GM12891 (cell line): ENCODE measurements at regions not wholly inside any gene's neighbourhood (a gene's known extent, or its start where the extent isn't known, plus 50 kb on each side); places are given as distances from the start of the nearest gene placed in this dataset.

Source experiments
- POLR2A ChIP-seq: IDR thresholded peaks from 2 replicates; pipeline ENCODE4 v1.6.1; 2011; ENCODE audit warnings: low read depth, low read length, control low read depth
- POLR2AphosphoS5 ChIP-seq: IDR thresholded peaks from 2 replicates; pipeline ENCODE4 v1.6.1; 2011; ENCODE audit warnings: low read depth, low read length, control low read depth

DNA sequence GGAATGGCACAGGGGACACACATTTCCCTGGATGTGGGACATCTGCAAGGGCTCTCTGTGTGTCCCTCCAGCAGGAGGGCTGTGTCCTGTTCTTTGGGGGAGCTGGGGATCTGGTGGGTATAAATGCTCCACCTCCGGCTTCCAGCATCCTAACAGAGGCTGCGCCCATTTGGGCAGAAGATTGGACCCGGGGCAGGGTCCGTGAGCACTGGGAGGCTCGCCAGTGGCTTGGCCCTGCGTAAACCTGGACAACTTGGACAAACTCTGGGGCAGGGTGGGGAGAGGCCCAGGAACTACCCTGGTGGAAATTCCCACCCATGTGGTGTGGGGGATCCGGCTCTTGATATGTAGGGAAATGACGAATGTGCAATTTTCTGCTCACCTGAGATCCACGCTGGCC is 80.9 kb downstream of the GADD45G start:
- no peak for TF ChIP-seq POLR2AphosphoS5
- no peak for TF ChIP-seq POLR2A
